HCT116 (cell line): ENCODE measurements at regions not wholly inside any gene's neighbourhood (a gene's known extent, or its start where the extent isn't known, plus 50 kb on each side); places are given as distances from the start of the nearest gene placed in this dataset.

Source experiments
- ATAC-seq: fragments of 200-7000 bp; cut with Tn5 transposase; 2 replicates; pipeline ENCODE4 v1.9.1; 2020; ENCODE audit warnings: mild to moderate bottlenecking, moderate library complexity
- BruUV-seq: library from RNA; stranded (reverse); fragments of 400-500 nt; replicated peaks from 2 replicates; lab custom pipeline; 2021; lab: Mats Ljungman, UMichigan
- CTCF ChIA-PET: fragments of 300-600 bp; sonication (Branson Sonifier 250); formaldehyde crosslinking; loops from one replicate; lab custom pipeline; 2021; ENCODE audit warnings: antibody characterized with exemption; lab: Charles Lee
- POLR2A ChIA-PET: fragments of 300-600, 350-600 bp; sonication (Branson Sonifier 250); formaldehyde crosslinking; loops from one replicate; lab custom pipeline; 2021; ENCODE audit warnings: antibody characterized with exemption; lab: Charles Lee
- RAD21 ChIA-PET, 2 experiments: fragments of 300-600 bp; sonication (Branson Sonifier 250); formaldehyde crosslinking; loops; one replicate each; lab custom pipeline; 2023; ENCODE audit warnings: low total read pairs in 2 of 2; ENCODE audit not compliant: uncharacterized antibody in 2 of 2, unreplicated experiment in 2 of 2, low non-redundant PET in 1 of 2; lab: Charles Lee
- DNase-seq: peaks from one replicate; pipeline ENCODE4 v3.0.0-alpha.2; 2010; ENCODE audit warnings: low read depth, low spot score
- H2AFZ ChIP-seq: fragments of 200-600 bp; shearing (Covaris generic), sonication (generic); 2 replicates; pipeline ENCODE4 v1.6.1; 2017; ENCODE audit warnings: low read depth, mixed run types, mixed read lengths, antibody characterized with exemption, low read length; ENCODE audit not compliant: poor library complexity, severe bottlenecking
- H3K27ac ChIP-seq: 2 replicates; pipeline ENCODE4 v1.5.1; 2012; ENCODE audit warnings: low read depth, low read length
- H3K27me3 ChIP-seq: fragments of 200-600 bp; sonication (generic); 2 replicates; pipeline ENCODE4 v1.6.1; 2016; ENCODE audit warnings: mixed run types, low read length, mixed read lengths; ENCODE audit not compliant: insufficient read depth
- H3K36me3 ChIP-seq, 2 experiments: fragments of 200-500 bp in 1 of 2; fragments of 200-600 bp in 1 of 2; sonication (Bioruptor generic) in 1 of 2; sonication (generic) in 1 of 2; 2 replicates each; pipeline versions ENCODE4 v1.5.1 to v1.6.1; 2014 to 2016; ENCODE audit warnings: low read length in 2 of 2, inconsistent platforms in 1 of 2, mixed read lengths in 1 of 2, mixed run types in 1 of 2; ENCODE audit not compliant: insufficient read depth in 2 of 2, control insufficient read depth in 1 of 2
- H3K4me1 ChIP-seq, 2 experiments: fragments of 200-600 bp in 1 of 2; sonication (generic) in 1 of 2; 2 replicates each; pipeline versions ENCODE4 v1.5.1 to v1.6.1; 2012 to 2017; ENCODE audit warnings: low read length in 2 of 2, inconsistent platforms in 1 of 2, mild to moderate bottlenecking in 1 of 2, mixed read lengths in 1 of 2, mixed run types in 1 of 2, moderate library complexity in 1 of 2; ENCODE audit not compliant: insufficient read depth in 2 of 2, control insufficient read depth in 1 of 2
- H3K4me2 ChIP-seq: fragments of 200-600 bp; sonication (generic); 2 replicates; pipeline ENCODE4 v1.6.1; 2017; ENCODE audit warnings: mixed run types, low read length, mixed read lengths
- H3K4me3 ChIP-seq, 2 experiments: fragments of 200-600 bp in 1 of 2; sonication (generic) in 1 of 2; replicated peaks in 1 of 2; 2 replicates each; pipeline ENCODE4 v1.5.1; 2011 to 2016; ENCODE audit warnings: low read length in 2 of 2, control low read depth in 1 of 2, low read depth in 1 of 2, mild to moderate bottlenecking in 1 of 2, mixed read lengths in 1 of 2, mixed run types in 1 of 2
- H3K79me2 ChIP-seq: fragments of 200-600 bp; sonication (generic); 2 replicates; pipeline ENCODE4 v1.6.1; 2017; ENCODE audit warnings: mild to moderate bottlenecking, mixed run types, low read length, moderate library complexity, mixed read lengths; ENCODE audit not compliant: insufficient read depth
- H3K9ac ChIP-seq: fragments of 200-600 bp; sonication (generic); 2 replicates; pipeline ENCODE4 v1.6.1; 2016; ENCODE audit warnings: low read length, mixed read lengths
- H3K9me2 ChIP-seq: fragments of 200-600 bp; sonication (generic), shearing (Covaris generic); 2 replicates; pipeline ENCODE4 v1.6.1; 2017; ENCODE audit warnings: mixed run types, mild to moderate bottlenecking, moderate library complexity; ENCODE audit not compliant: insufficient read depth
- H3K9me3 ChIP-seq, 2 experiments: fragments of 200-500 bp in 1 of 2; fragments of 200-600 bp in 1 of 2; sonication (Bioruptor generic) in 1 of 2; sonication (generic) in 1 of 2; 2 replicates each; pipeline ENCODE4 v1.6.1; 2014 to 2017; ENCODE audit warnings: low read length in 2 of 2, mixed read lengths in 2 of 2, inconsistent platforms in 1 of 2, low read depth in 1 of 2, mild to moderate bottlenecking in 1 of 2, mixed run types in 1 of 2, moderate library complexity in 1 of 2; ENCODE audit not compliant: control insufficient read depth in 1 of 2, insufficient read depth in 1 of 2
- H4K20me1 ChIP-seq: fragments of 200-600 bp; sonication (generic), shearing (Covaris generic); 2 replicates; pipeline ENCODE4 v1.6.1; 2017; ENCODE audit warnings: mixed run types, mild to moderate bottlenecking, moderate library complexity; ENCODE audit not compliant: insufficient read depth
- JUND ChIP-seq: IDR thresholded peaks from 2 replicates; pipeline ENCODE4 v1.6.1; 2012
- POLR2A ChIP-seq: IDR thresholded peaks from 2 replicates; pipeline ENCODE4 v1.7.0; 2011; ENCODE audit warnings: borderline replicate concordance; ENCODE audit not compliant: insufficient read depth, insufficient read length; ENCODE audit errors: extremely low read depth
- SIN3A ChIP-seq: IDR thresholded peaks from 2 replicates; pipeline ENCODE4 v1.6.1; 2012; ENCODE audit warnings: low read depth
- SRF ChIP-seq: IDR thresholded peaks from 2 replicates; pipeline ENCODE4 v1.6.1; 2012; ENCODE audit warnings: low read depth
- TCF7L2 ChIP-seq: IDR thresholded peaks from 2 replicates; pipeline ENCODE4 v1.7.0; 2011; ENCODE audit warnings: borderline replicate concordance, inconsistent platforms; ENCODE audit not compliant: insufficient read depth, insufficient read length; ENCODE audit errors: extremely low read depth
- ZFX ChIP-seq: fragments of 450-650 bp; IDR thresholded peaks from 2 replicates; pipeline ENCODE4 v1.6.1; 2017
- intact Hi-C: fragments of 100-400 bp; cut with micrococcal nuclease; formaldehyde crosslinking; loops from 2 replicates; pipeline ENCODE4 v1.10.0; 2022
- TF ChIP-seq, protein P1 (sequence below): IDR thresholded peaks from 2 replicates; pipeline ENCODE4 v1.6.1; 2012
- TF ChIP-seq, protein P2 (sequence below): IDR thresholded peaks from 2 replicates; pipeline ENCODE4 v1.6.1; 2012; ENCODE audit warnings: low read depth

DNA sequence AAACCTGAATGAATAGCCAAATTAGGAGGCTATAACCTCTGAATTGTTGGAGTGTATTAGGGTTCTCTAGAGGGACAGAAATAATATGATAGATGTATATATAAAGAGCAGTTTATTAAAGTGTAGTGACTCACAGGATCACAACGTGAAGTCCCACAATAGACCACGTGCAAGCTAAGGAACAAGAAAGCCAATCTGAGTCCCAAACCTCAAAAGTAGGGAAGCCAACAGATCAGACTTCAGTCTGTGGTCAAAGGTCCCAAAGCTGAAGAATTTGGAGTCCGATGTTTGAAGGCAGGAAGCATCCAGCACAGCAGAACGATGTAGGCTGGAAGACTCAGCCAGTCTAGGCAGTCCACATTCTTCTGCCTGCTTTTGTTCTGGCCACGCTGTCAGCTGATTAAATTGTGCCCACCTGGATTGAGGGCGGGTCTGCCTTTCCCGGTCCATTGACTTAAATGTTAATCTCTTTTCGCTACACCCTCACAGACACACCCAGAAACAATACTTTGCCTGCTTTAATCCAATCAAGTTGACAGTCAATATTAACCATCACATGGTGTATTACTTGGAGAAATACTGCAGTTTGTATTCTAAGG is 550.6 kb downstream of the CDH10 start:
- no peak overlapping the region for H3K9ac ChIP-seq
- H3K27me3 ChIP-seq: no peaks in the 10 kb centered on the region
- H3K36me3 ChIP-seq: no peaks in the 10 kb centered on the region
- intact Hi-C loops: no loop called here
- ChIA-PET CTCF (no interaction called here), RAD21 (no interaction called here), POLR2A (no interaction called here)
- DNase-seq: no peak
- H3K4me3 ChIP-seq: no peak overlapping the region
- BruUV-seq: no TSS peak
- no peak overlapping the region for H2AFZ ChIP-seq
- peaks cover 10 to 19% of the 10 kb centered on the region in 2 experiments; a peak in 3 of 4 replicates for H3K9me3 ChIP-seq
- H3K9me2 ChIP-seq: no peaks in the 10 kb centered on the region
- H3K4me1 ChIP-seq: no peaks in the 10 kb centered on the region
- ATAC-seq: no peak
- no peaks in the 10 kb centered on the region for H4K20me1 ChIP-seq
- H3K4me2 ChIP-seq: no peak overlapping the region
- no peak for TF ChIP-seq TCF7L2
- TF ChIP-seq JUND: no peak
- no peak for TF ChIP-seq SIN3A
- TF ChIP-seq, protein P1, sequence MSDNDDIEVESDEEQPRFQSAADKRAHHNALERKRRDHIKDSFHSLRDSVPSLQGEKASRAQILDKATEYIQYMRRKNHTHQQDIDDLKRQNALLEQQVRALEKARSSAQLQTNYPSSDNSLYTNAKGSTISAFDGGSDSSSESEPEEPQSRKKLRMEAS: no peak
- TF ChIP-seq ZFX: no peak
- no peak for TF ChIP-seq POLR2A
- no peak for TF ChIP-seq SRF
- TF ChIP-seq, protein P2, sequence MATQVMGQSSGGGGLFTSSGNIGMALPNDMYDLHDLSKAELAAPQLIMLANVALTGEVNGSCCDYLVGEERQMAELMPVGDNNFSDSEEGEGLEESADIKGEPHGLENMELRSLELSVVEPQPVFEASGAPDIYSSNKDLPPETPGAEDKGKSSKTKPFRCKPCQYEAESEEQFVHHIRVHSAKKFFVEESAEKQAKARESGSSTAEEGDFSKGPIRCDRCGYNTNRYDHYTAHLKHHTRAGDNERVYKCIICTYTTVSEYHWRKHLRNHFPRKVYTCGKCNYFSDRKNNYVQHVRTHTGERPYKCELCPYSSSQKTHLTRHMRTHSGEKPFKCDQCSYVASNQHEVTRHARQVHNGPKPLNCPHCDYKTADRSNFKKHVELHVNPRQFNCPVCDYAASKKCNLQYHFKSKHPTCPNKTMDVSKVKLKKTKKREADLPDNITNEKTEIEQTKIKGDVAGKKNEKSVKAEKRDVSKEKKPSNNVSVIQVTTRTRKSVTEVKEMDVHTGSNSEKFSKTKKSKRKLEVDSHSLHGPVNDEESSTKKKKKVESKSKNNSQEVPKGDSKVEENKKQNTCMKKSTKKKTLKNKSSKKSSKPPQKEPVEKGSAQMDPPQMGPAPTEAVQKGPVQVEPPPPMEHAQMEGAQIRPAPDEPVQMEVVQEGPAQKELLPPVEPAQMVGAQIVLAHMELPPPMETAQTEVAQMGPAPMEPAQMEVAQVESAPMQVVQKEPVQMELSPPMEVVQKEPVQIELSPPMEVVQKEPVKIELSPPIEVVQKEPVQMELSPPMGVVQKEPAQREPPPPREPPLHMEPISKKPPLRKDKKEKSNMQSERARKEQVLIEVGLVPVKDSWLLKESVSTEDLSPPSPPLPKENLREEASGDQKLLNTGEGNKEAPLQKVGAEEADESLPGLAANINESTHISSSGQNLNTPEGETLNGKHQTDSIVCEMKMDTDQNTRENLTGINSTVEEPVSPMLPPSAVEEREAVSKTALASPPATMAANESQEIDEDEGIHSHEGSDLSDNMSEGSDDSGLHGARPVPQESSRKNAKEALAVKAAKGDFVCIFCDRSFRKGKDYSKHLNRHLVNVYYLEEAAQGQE: no peak
- H3K79me2 ChIP-seq: no peaks in the 10 kb centered on the region
- no peak overlapping the region for H3K27ac ChIP-seq
